Neutrophil (primary cell): ENCODE measurements at regions not wholly inside any gene's neighbourhood (a gene's known extent, or its start where the extent isn't known, plus 50 kb on each side); places are given as distances from the start of the nearest gene placed in this dataset.
"Not testable (repeated sequence)": the region's sequence is repeated elsewhere in the genome, so short reads cannot be mapped to it uniquely, and the experiment has no call there.

Experiments used
- H3K27ac ChIP-seq: fragments of 200-600 bp; sonication (generic); 2 replicates; pipeline ENCODE4 v1.5.1; 2016; ENCODE audit warnings: mild to moderate bottlenecking, moderate library complexity
- H3K27me3 ChIP-seq: fragments of 200-600 bp; sonication (generic); 2 replicates; pipeline ENCODE4 v1.6.0; 2016; ENCODE audit warnings: mild to moderate bottlenecking
- H3K36me3 ChIP-seq: fragments of 200-600 bp; sonication (generic); 2 replicates; pipeline ENCODE4 v1.5.1; 2017
- H3K4me1 ChIP-seq, 2 experiments: fragments of 200-600 bp in 1 of 2; sonication (generic) in 1 of 2; 1 replicate in 1 of 2; 2 replicates in 1 of 2; pipeline versions ENCODE4 v1.5.1 to v1.6.1; 2013 to 2016; ENCODE audit warnings: low read depth in 1 of 2, low read length in 1 of 2, mild to moderate bottlenecking in 1 of 2, moderate library complexity in 1 of 2; ENCODE audit not compliant: control insufficient read depth in 1 of 2, insufficient read depth in 1 of 2
- H3K4me3 ChIP-seq, 2 experiments: fragments of 200-600 bp in 1 of 2; sonication (generic) in 1 of 2; 1 replicate in 1 of 2; 2 replicates in 1 of 2; pipeline ENCODE4 v1.5.1; 2013 to 2016; ENCODE audit warnings: low read depth in 1 of 2, low read length in 1 of 2, mild to moderate bottlenecking in 1 of 2, moderate library complexity in 1 of 2
- H3K9me3 ChIP-seq: fragments of 200-600 bp; sonication (generic); 2 replicates; pipeline ENCODE4 v1.5.1; 2016
- TF ChIP-seq, protein P1 (sequence below): fragments of 200-600 bp; sonication (generic); IDR thresholded peaks from 2 replicates; pipeline ENCODE4 v1.5.1; 2016; ENCODE audit warnings: antibody characterized with exemption

DNA sequence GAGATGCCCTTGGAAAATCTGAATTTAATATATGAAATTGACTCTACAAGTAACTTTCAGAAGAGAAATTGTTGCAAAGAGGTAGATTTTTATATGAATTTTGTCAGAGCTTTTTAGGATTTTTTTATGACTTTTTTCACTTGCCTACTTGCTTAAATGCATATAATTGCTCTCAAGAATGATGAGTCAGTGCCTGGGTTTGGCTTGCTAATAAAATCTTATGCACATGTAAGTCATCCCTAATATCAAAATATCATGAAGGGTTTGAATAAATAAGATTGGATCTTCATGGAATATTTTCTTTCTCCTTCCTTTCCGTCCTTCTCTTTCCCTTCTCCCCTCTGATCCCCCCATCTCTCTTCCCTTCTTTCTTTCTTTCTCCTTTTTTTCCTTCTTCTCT lies 354.1 kb downstream of the TXNL1 start:
- no peaks in the 10 kb centered on the region for H3K27me3 ChIP-seq
- TF ChIP-seq, protein P1, sequence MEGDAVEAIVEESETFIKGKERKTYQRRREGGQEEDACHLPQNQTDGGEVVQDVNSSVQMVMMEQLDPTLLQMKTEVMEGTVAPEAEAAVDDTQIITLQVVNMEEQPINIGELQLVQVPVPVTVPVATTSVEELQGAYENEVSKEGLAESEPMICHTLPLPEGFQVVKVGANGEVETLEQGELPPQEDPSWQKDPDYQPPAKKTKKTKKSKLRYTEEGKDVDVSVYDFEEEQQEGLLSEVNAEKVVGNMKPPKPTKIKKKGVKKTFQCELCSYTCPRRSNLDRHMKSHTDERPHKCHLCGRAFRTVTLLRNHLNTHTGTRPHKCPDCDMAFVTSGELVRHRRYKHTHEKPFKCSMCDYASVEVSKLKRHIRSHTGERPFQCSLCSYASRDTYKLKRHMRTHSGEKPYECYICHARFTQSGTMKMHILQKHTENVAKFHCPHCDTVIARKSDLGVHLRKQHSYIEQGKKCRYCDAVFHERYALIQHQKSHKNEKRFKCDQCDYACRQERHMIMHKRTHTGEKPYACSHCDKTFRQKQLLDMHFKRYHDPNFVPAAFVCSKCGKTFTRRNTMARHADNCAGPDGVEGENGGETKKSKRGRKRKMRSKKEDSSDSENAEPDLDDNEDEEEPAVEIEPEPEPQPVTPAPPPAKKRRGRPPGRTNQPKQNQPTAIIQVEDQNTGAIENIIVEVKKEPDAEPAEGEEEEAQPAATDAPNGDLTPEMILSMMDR = no peak
- H3K4me1 ChIP-seq = no peaks in the 10 kb centered on the region
- H3K9me3 ChIP-seq = peaks cover 11% of the 10 kb centered on the region
- H3K27ac ChIP-seq = no peak overlapping the region
- H3K36me3 ChIP-seq = no peaks in the 10 kb centered on the region
- no peak overlapping the region for H3K4me3 ChIP-seq

DNA sequence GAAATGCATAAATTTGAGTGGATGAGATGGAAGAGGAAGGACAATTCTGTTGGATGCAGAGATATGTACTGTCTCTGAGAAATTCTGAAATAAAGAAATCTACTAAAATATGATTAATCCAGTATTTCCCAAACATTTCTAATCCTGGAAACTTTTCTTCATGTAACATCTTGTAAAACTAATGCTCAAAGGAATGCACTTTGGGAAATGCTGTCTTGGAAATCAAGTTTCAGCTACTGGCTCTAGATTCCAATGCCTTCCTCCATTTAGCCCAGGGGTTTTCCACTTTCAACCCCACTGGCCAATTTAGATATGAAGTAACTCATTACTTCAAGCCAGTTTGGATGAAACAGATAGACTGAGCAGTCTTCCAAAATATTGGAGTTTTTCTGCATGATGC lies 355.1 kb downstream of the TXNL1 start:
- Histone ChIP-seq H3K27me3 (no peaks in the 10 kb centered on the region), H3K9me3 (peaks cover 11% of the 10 kb centered on the region), H3K4me1 (no peaks in the 10 kb centered on the region), H3K4me3 (no peak overlapping the region), H3K36me3 (no peaks in the 10 kb centered on the region), H3K27ac (no peak overlapping the region)
- TF ChIP-seq, protein P1 = no peak

DNA sequence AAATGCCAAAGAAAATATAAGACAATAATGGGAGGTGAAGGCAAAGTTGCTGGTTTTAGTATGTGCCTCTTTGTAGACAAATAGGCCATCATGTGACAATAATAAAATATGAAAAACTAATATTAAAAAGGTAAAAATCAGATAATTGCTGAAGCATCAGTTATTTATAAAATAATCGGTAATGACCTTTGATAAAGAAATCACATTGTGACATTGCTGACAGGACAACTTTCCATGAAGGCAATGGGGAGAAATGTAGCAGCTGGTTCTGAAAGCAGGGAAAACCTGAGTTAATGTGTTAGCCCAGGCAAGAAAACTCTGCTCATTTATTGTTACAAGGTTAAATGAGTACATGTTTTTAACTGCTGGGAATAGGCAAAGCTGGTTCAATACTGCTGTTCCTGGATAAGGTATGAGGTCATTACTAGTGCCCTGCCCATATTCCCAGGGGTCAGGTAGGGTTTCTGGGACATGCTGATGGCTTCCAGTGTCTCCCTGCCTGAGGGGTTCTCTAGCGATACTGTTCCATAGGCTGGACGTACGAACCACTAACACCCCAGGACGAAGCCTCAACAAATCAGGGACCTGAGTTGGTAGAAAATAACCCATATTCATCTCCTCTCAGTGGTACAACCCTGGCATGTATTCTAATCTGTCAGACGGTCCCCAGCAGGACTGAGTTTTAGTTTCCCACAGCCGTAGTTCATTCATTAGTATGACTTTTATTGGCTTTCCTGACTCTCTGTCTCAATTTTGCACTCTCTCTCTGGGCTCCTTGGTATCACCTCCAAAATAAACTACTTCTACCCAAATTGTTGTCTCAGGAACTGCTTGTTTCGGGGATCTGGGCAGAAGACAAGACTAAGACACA lies 355.9 kb downstream of the TXNL1 start:
- peaks cover 11% of the 10 kb centered on the region for H3K9me3 ChIP-seq
- no peaks in the 10 kb centered on the region for H3K4me1 ChIP-seq
- no peaks in the 10 kb centered on the region for H3K36me3 ChIP-seq
- TF ChIP-seq, protein P1 = no peak
- H3K27ac ChIP-seq = no peak overlapping the region
- H3K27me3 ChIP-seq = no peaks in the 10 kb centered on the region
- H3K4me3 ChIP-seq = no peak overlapping the region

DNA sequence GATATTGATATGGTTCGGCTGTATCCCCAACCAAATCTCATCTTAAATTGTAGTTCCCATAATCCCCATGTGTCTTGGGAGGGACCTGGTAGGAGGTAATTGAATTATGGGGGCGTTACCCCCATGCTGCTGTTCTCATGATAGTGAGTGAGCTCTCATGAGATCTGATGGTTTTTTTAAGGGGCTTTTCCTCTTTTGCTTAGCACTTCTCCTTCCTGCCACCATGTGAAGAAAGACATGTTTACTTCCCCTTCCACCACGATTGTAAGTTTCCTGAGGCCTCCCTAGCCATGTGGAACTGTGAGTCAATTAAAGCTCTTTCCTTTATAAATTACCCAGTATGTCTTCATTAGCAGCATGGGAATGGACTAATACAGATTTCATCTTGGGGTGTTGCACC lies 358.6 kb downstream of the TXNL1 start:
- not testable (repeated sequence) for H3K4me1 ChIP-seq, H3K27me3 ChIP-seq, H3K4me3 ChIP-seq, H3K27ac ChIP-seq, H3K36me3 ChIP-seq
- H3K9me3 ChIP-seq = peaks cover 11% of the 10 kb centered on the region

- Histone ChIP-seq H3K27me3 (no peaks in the 10 kb centered on the region), H3K9me3 (peaks cover 11% of the 10 kb centered on the region), H3K4me1 (no peaks in the 10 kb centered on the region), H3K36me3 (no peaks in the 10 kb centered on the region), H3K4me3 (no peak overlapping the region), H3K27ac (no peak overlapping the region)
- TF ChIP-seq, protein P1 = no peak
These were observed 359.9 kb downstream of the TXNL1 start for GRCh38 chr18:56278421-56279003.

- no peak overlapping the region for H3K4me3 ChIP-seq
- no peak overlapping the region for H3K27ac ChIP-seq
- H3K4me1 ChIP-seq = no peaks in the 10 kb centered on the region
- H3K27me3 ChIP-seq = no peaks in the 10 kb centered on the region
- peaks cover 11% of the 10 kb centered on the region for H3K9me3 ChIP-seq
- TF ChIP-seq, protein P1 = no peak
- H3K36me3 ChIP-seq = no peaks in the 10 kb centered on the region
These were observed 361.9 kb downstream of the TXNL1 start for GRCh38 chr18:56276466-56276865.
